Ovary (tissue), 7 donors: ENCODE measurements at regions not wholly inside any gene's neighbourhood (a gene's known extent, or its start where the extent isn't known, plus 50 kb on each side); places are given as distances from the start of the nearest gene placed in this dataset.

Source experiments
- DNase-seq, 5 donors: peaks; one replicate each; pipeline ENCODE4 v3.0.0-alpha.2; 2019 to 2020
- H3K27ac ChIP-seq, 2 donors: fragments of 200-600 bp; one replicate each; pipeline versions ENCODE4 v1.5.1 to v1.8.0; 2019 to 2022
- H3K27me3 ChIP-seq: fragments of 200-600 bp; one replicate; pipeline ENCODE4 v1.8.0; 2022
- H3K36me3 ChIP-seq: fragments of 200-600 bp; sonication (generic); one replicate; pipeline ENCODE4 v1.5.1; 2019
- H3K4me1 ChIP-seq: one replicate; pipeline ENCODE4 v1.8.1; 2013; ENCODE audit warnings: mild to moderate bottlenecking, moderate library complexity; ENCODE audit not compliant: insufficient read depth
- H3K4me3 ChIP-seq: fragments of 200-600 bp; sonication (generic); one replicate; pipeline ENCODE4 v1.5.1; 2017
- H3K9me3 ChIP-seq, 2 donors: fragments of 200-600 bp in 1 of 2; sonication (generic) in 1 of 2; one replicate each; pipeline versions ENCODE4 v1.5.1 to v1.8.1; 2013 to 2019; ENCODE audit warnings: mild to moderate bottlenecking in 1 of 2, moderate library complexity in 1 of 2
- CTCF ChIP-seq, 3 donors: fragments of 450-650 bp in 2 of 3; fragments of 200-600 bp in 1 of 3; IDR thresholded peaks; one replicate each; pipeline versions ENCODE4 v1.5.1 to v1.8.0; 2016 to 2022; ENCODE audit warnings: antibody characterized with exemption in 3 of 3, mild to moderate bottlenecking in 1 of 3
- EP300 ChIP-seq: sonication (generic); formaldehyde crosslinking; IDR thresholded peaks from one replicate; pipeline ENCODE4 v1.6.1; 2017; ENCODE audit warnings: antibody characterized with exemption
- POLR2A ChIP-seq: fragments of 450-650 bp; IDR thresholded peaks from one replicate; pipeline ENCODE4 v1.6.1; 2017; ENCODE audit warnings: antibody characterized with exemption, mild to moderate bottlenecking, moderate library complexity
- WGBS, 3 donors: extraction: QIAGEN DNeasy Blood & Tissue Kit in 1 of 3; methylation state at CpG; one replicate each; pipeline versions ENCODE4 v1.1.5 to v1.1.7; 2013 to 2017; 5-methylcytosine and 5-hydroxymethylcytosine counted together
- intact Hi-C, 4 donors: fragments of 100-400 bp; cut with DNase I; formaldehyde crosslinking; loops; one replicate each; pipeline versions ENCODE4 v1.11.0 to v1.15.1; 2022 to 2023
- donor health status: DM: no; HTN: no; CAD: no; lungs with moderate emphysema.
- donor health status: DM: no; HTN: no; CAD: no.
- donor health status: Bipolar disorder and iron deficiency.
- donor health status: DM: no; HTN: no; CAD: no.
- donor health status: DM: yes; HTN: yes; CAD: no.

GRCh38 chr3:174336784-174337183, 522.4 kb upstream of the NAALADL2 start:
- Histone ChIP-seq H3K4me1 (no peaks in the 10 kb centered on the region), H3K27ac (no peak overlapping the region), H3K9me3 (no peaks in the 10 kb centered on the region), H3K36me3 (no peaks in the 10 kb centered on the region), H3K4me3 (no peak overlapping the region), H3K27me3 (no peaks in the 10 kb centered on the region)
- TF ChIP-seq EP300 (no peak), CTCF (IDR thresholded peaks at IDR 0.05) (no peak), POLR2A (no peak)
- intact Hi-C loops, result no loop called here
- 75 to 85% (median 79%) methylated on average over 4 of the region's 4 CpGs for WGBS, 3 donors
- DNase-seq, result no peak

- H3K27ac ChIP-seq, result no peak overlapping the region
- no peaks in the 10 kb centered on the region for H3K36me3 ChIP-seq
- H3K9me3 ChIP-seq, result no peaks in the 10 kb centered on the region
- no peak for DNase-seq
- intact Hi-C loops, result no loop called here
- TF ChIP-seq CTCF (IDR thresholded peaks at IDR 0.05) (no peak), POLR2A (no peak), EP300 (no peak)
- 80 to 83% (median 83%) methylated on average over 4 of the region's 4 CpGs for WGBS, 3 donors
- no peaks in the 10 kb centered on the region for H3K27me3 ChIP-seq
- H3K4me3 ChIP-seq, result no peak overlapping the region
- no peaks in the 10 kb centered on the region for H3K4me1 ChIP-seq
Measured at GRCh38 chr3:174337227-174337626, 521.9 kb upstream of the NAALADL2 start.

- 93 to 95% (median 94%) methylated on average over 3 of the region's 3 CpGs for WGBS, 3 donors
- Histone ChIP-seq H3K4me3 (no peak overlapping the region), H3K9me3 (no peaks in the 10 kb centered on the region), H3K4me1 (no peaks in the 10 kb centered on the region), H3K27ac (no peak overlapping the region), H3K27me3 (no peaks in the 10 kb centered on the region), H3K36me3 (no peaks in the 10 kb centered on the region)
- TF ChIP-seq EP300, result no peak
- no peak for TF ChIP-seq CTCF (IDR thresholded peaks at IDR 0.05)
- TF ChIP-seq POLR2A, result no peak
- intact Hi-C loops, result no loop called here
- no peak for DNase-seq
Measured at GRCh38 chr3:174340624-174341587, 518.2 kb upstream of the NAALADL2 start.

- 67 to 68% (median 68%) methylated on average over 2 of the region's 2 CpGs for WGBS, 3 donors
- no peak overlapping the region for H3K4me3 ChIP-seq
- no peaks in the 10 kb centered on the region for H3K36me3 ChIP-seq
- H3K9me3 ChIP-seq, result no peaks in the 10 kb centered on the region
- no peaks in the 10 kb centered on the region for H3K27me3 ChIP-seq
- TF ChIP-seq CTCF (IDR thresholded peaks at IDR 0.05) (no peak), EP300 (no peak), POLR2A (no peak)
- H3K4me1 ChIP-seq, result no peaks in the 10 kb centered on the region
- no peak for DNase-seq
- H3K27ac ChIP-seq, result no peak overlapping the region
- intact Hi-C loops, result no loop called here
Measured at GRCh38 chr3:174342171-174342570, 517.0 kb upstream of the NAALADL2 start.
